GM23338 (cell line): ENCODE measurements at regions not wholly inside any gene's neighbourhood (a gene's known extent, or its start where the extent isn't known, plus 50 kb on each side); places are given as distances from the start of the nearest gene placed in this dataset.

Experiments used
- ATAC-seq: fragments of 200-7000 bp; cut with Tn5 transposase; 3 replicates; pipeline ENCODE4 v1.9.1; 2020
- DNase-seq: peaks from one replicate; pipeline ENCODE4 v3.0.0-alpha.2; 2015; ENCODE audit warnings: low spot score
- H2AFZ ChIP-seq: fragments of 200-600 bp; sonication (generic); 2 replicates; pipeline ENCODE4 v1.8.0; 2016; ENCODE audit warnings: antibody characterized with exemption, mild to moderate bottlenecking, moderate library complexity
- H3F3A ChIP-seq: fragments of 200-600 bp; sonication (generic); replicated peaks from 2 replicates; pipeline ENCODE4 v1.8.0; 2017; ENCODE audit warnings: antibody characterized with exemption, mixed run types, low read depth
- H3K27ac ChIP-seq: fragments of 200-600 bp; sonication (generic); 2 replicates; pipeline ENCODE4 v1.6.1; 2016; ENCODE audit warnings: low read depth
- H3K27me3 ChIP-seq: fragments of 200-600 bp; sonication (generic); 2 replicates; pipeline ENCODE4 v1.8.0; 2016; ENCODE audit warnings: mild to moderate bottlenecking, mixed run types, moderate library complexity; ENCODE audit not compliant: insufficient read depth
- H3K36me3 ChIP-seq: fragments of 200-600 bp; sonication (generic); 2 replicates; pipeline ENCODE4 v1.8.0; 2016; ENCODE audit warnings: mild to moderate bottlenecking; ENCODE audit not compliant: insufficient read depth
- H3K4me1 ChIP-seq: fragments of 200-600 bp; sonication (generic); 2 replicates; pipeline ENCODE4 v1.8.0; 2016; ENCODE audit warnings: mild to moderate bottlenecking, moderate library complexity; ENCODE audit not compliant: insufficient read depth
- H3K4me2 ChIP-seq: fragments of 200-600 bp; sonication (generic); 2 replicates; pipeline ENCODE4 v1.7.1; 2017; ENCODE audit warnings: mixed run types
- H3K4me3 ChIP-seq: fragments of 200-600 bp; sonication (generic); 2 replicates; pipeline ENCODE4 v1.6.1; 2016; ENCODE audit warnings: mixed run types
- H3K79me2 ChIP-seq: fragments of 200-600 bp; sonication (generic); replicated peaks from 2 replicates; pipeline ENCODE4 v1.8.0; 2017; ENCODE audit warnings: mild to moderate bottlenecking; ENCODE audit not compliant: insufficient read depth
- H3K9me2 ChIP-seq: fragments of 200-600 bp; sonication (generic); 2 replicates; pipeline ENCODE4 v1.8.0; 2017; ENCODE audit not compliant: insufficient read depth
- H4K20me1 ChIP-seq: fragments of 200-600 bp; sonication (generic); replicated peaks from 2 replicates; pipeline ENCODE4 v1.8.0; 2017; ENCODE audit warnings: mild to moderate bottlenecking; ENCODE audit not compliant: insufficient read depth
- H3K27ac Mint-ChIP-seq: 2 replicates; pipeline ENCODE4 v1.8.0; 2020; ENCODE audit warnings: inconsistent platforms, mild to moderate bottlenecking, moderate library complexity, mixed read lengths
- H3K27me3 Mint-ChIP-seq: 3 replicates; pipeline ENCODE4 v1.8.0; 2022; ENCODE audit warnings: low read depth, mild to moderate bottlenecking, moderate library complexity, mixed read lengths, inconsistent platforms; ENCODE audit not compliant: insufficient read depth, poor library complexity
- H3K36me3 Mint-ChIP-seq: 3 replicates; pipeline ENCODE4 v1.8.0; 2021; ENCODE audit warnings: low read depth, mild to moderate bottlenecking, inconsistent platforms, moderate library complexity, mixed read lengths
- H3K4me1 Mint-ChIP-seq: 3 replicates; pipeline ENCODE4 v1.8.0; 2020; ENCODE audit warnings: mild to moderate bottlenecking, inconsistent platforms, mixed read lengths
- H3K4me3 Mint-ChIP-seq: 3 replicates; pipeline ENCODE4 v1.8.0; 2021; ENCODE audit warnings: moderate library complexity, mild to moderate bottlenecking, inconsistent platforms, mixed read lengths
- H3K9me3 Mint-ChIP-seq: 3 replicates; pipeline ENCODE4 v1.8.0; 2020; ENCODE audit warnings: moderate library complexity, mild to moderate bottlenecking, inconsistent platforms, mixed read lengths
- CREB1 ChIP-seq: fragments of 250-450 bp; sonication (Bioruptor Pico); IDR thresholded peaks from 2 replicates; pipeline ENCODE4 v1.5.0; 2020; ENCODE audit warnings: low read depth, mild to moderate bottlenecking, moderate library complexity
- EZH2 ChIP-seq: fragments of 200-600 bp; sonication (generic); IDR thresholded peaks from one replicate; pipeline ENCODE4 v1.8.0; 2017; ENCODE audit warnings: antibody characterized with exemption, mild to moderate bottlenecking, low read depth; ENCODE audit not compliant: unreplicated experiment
- EZH2phosphoT487 ChIP-seq: fragments of 200-600 bp; sonication (generic); IDR thresholded peaks from one replicate; pipeline ENCODE4 v1.8.1; 2018; ENCODE audit warnings: antibody characterized with exemption; ENCODE audit not compliant: unreplicated experiment
- JUNB ChIP-seq: IDR thresholded peaks from one replicate; pipeline ENCODE4 v1.6.1; 2016; ENCODE audit warnings: antibody characterized with exemption; ENCODE audit not compliant: unreplicated experiment
- NANOG ChIP-seq: IDR thresholded peaks from 2 replicates; pipeline ENCODE4 v1.6.1; 2016; ENCODE audit warnings: antibody characterized with exemption, borderline replicate concordance
- POLR2AphosphoS5 ChIP-seq: IDR thresholded peaks from 2 replicates; pipeline ENCODE4 v1.6.1; 2016; ENCODE audit warnings: antibody characterized with exemption, low read depth
- STAT1 ChIP-seq: IDR thresholded peaks from one replicate; pipeline ENCODE4 v1.6.1; 2016; ENCODE audit warnings: antibody characterized with exemption; ENCODE audit not compliant: unreplicated experiment
- ZNF114 ChIP-seq: fragments of 250-450 bp; sonication (Bioruptor Pico); IDR thresholded peaks from 2 replicates; pipeline ENCODE4 v1.5.0; 2020; ENCODE audit warnings: mild to moderate bottlenecking, moderate library complexity
- ZNF331 ChIP-seq: fragments of 250-450 bp; sonication (Bioruptor Pico); IDR thresholded peaks from 2 replicates; pipeline ENCODE4 v1.5.0; 2020; ENCODE audit warnings: low read depth, mild to moderate bottlenecking, moderate library complexity
- TF ChIP-seq, protein P1 (sequence below): IDR thresholded peaks from 2 replicates; pipeline ENCODE4 v1.6.1; 2016; ENCODE audit warnings: antibody characterized with exemption
- TF ChIP-seq, protein P2 (sequence below): fragments of 250-450 bp; sonication (Bioruptor Pico); IDR thresholded peaks from 2 replicates; pipeline ENCODE4 v1.5.0; 2020; ENCODE audit warnings: mild to moderate bottlenecking, moderate library complexity
- TF ChIP-seq, protein P3 (sequence below): IDR thresholded peaks from one replicate; pipeline ENCODE4 v1.6.1; 2018; ENCODE audit warnings: antibody characterized with exemption; ENCODE audit not compliant: unreplicated experiment

DNA sequence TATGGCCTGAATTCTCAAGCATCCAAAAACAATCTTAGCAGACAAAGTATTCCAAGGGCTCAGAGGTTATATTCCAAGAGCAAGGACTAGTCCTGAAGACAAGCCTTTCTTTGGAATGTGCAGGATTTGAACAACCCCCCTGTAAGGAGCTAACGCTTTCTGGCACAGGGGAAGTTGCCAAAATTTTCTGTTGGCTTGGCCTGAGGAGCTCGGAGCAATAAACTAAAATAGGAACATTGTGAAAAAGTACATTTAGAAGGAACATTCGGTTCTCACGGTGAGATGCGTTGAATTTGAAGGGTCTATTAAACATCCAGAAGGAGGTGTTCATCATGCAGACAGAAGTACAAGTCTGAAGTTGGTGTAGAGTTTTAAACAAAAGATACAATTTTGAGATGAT, 1030.5 kb upstream of the CELF2 start:
- H3K27me3 Mint-ChIP-seq: no peaks in the 10 kb centered on the region
- H2AFZ ChIP-seq: no peak overlapping the region
- H3K9me2 ChIP-seq: no peaks in the 10 kb centered on the region
- no peaks in the 10 kb centered on the region for H3F3A ChIP-seq
- no peak overlapping the region for H3K4me3 Mint-ChIP-seq
- H3K36me3 ChIP-seq: no peaks in the 10 kb centered on the region
- H3K79me2 ChIP-seq: no peaks in the 10 kb centered on the region
- no peak overlapping the region for H3K4me2 ChIP-seq
- no peaks in the 10 kb centered on the region for H3K4me1 ChIP-seq
- no peak overlapping the region for H3K27ac ChIP-seq
- no peak overlapping the region for H3K27ac Mint-ChIP-seq
- H3K9me3 Mint-ChIP-seq: peaks cover 25% of the 10 kb centered on the region
- TF ChIP-seq CREB1 (CRISPR knock-in tag) (no peak), NANOG (no peak), STAT1 (no peak), JUNB (no peak), ZNF114 (CRISPR knock-in tag) (no peak), POLR2AphosphoS5 (no peak), ZNF331 (CRISPR knock-in tag) (no peak), EZH2phosphoT487 (no peak), EZH2 (no peak)
- TF ChIP-seq, protein P1, sequence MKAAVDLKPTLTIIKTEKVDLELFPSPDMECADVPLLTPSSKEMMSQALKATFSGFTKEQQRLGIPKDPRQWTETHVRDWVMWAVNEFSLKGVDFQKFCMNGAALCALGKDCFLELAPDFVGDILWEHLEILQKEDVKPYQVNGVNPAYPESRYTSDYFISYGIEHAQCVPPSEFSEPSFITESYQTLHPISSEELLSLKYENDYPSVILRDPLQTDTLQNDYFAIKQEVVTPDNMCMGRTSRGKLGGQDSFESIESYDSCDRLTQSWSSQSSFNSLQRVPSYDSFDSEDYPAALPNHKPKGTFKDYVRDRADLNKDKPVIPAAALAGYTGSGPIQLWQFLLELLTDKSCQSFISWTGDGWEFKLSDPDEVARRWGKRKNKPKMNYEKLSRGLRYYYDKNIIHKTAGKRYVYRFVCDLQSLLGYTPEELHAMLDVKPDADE: no peak
- TF ChIP-seq, protein P2, sequence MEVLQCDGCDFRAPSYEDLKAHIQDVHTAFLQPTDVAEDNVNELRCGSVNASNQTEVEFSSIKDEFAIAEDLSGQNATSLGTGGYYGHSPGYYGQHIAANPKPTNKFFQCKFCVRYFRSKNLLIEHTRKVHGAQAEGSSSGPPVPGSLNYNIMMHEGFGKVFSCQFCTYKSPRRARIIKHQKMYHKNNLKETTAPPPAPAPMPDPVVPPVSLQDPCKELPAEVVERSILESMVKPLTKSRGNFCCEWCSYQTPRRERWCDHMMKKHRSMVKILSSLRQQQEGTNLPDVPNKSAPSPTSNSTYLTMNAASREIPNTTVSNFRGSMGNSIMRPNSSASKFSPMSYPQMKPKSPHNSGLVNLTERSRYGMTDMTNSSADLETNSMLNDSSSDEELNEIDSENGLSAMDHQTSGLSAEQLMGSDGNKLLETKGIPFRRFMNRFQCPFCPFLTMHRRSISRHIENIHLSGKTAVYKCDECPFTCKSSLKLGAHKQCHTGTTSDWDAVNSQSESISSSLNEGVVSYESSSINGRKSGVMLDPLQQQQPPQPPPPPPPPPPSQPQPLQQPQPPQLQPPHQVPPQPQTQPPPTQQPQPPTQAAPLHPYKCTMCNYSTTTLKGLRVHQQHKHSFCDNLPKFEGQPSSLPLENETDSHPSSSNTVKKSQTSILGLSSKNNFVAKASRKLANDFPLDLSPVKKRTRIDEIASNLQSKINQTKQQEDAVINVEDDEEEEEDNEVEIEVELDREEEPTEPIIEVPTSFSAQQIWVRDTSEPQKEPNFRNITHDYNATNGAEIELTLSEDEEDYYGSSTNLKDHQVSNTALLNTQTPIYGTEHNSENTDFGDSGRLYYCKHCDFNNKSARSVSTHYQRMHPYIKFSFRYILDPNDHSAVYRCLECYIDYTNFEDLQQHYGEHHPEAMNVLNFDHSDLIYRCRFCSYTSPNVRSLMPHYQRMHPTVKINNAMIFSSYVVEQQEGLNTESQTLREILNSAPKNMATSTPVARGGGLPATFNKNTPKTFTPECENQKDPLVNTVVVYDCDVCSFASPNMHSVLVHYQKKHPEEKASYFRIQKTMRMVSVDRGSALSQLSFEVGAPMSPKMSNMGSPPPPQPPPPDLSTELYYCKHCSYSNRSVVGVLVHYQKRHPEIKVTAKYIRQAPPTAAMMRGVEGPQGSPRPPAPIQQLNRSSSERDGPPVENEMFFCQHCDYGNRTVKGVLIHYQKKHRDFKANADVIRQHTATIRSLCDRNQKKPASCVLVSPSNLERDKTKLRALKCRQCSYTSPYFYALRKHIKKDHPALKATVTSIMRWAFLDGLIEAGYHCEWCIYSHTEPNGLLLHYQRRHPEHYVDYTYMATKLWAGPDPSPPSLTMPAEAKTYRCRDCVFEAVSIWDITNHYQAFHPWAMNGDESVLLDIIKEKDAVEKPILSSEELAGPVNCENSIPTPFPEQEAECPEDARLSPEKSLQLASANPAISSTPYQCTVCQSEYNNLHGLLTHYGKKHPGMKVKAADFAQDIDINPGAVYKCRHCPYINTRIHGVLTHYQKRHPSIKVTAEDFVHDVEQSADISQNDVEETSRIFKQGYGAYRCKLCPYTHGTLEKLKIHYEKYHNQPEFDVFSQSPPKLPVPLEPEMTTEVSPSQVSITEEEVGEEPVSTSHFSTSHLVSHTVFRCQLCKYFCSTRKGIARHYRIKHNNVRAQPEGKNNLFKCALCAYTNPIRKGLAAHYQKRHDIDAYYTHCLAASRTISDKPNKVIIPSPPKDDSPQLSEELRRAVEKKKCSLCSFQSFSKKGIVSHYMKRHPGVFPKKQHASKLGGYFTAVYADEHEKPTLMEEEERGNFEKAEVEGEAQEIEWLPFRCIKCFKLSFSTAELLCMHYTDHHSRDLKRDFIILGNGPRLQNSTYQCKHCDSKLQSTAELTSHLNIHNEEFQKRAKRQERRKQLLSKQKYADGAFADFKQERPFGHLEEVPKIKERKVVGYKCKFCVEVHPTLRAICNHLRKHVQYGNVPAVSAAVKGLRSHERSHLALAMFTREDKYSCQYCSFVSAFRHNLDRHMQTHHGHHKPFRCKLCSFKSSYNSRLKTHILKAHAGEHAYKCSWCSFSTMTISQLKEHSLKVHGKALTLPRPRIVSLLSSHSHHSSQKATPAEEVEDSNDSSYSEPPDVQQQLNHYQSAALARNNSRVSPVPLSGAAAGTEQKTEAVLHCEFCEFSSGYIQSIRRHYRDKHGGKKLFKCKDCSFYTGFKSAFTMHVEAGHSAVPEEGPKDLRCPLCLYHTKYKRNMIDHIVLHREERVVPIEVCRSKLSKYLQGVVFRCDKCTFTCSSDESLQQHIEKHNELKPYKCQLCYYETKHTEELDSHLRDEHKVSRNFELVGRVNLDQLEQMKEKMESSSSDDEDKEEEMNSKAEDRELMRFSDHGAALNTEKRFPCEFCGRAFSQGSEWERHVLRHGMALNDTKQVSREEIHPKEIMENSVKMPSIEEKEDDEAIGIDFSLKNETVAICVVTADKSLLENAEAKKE: no peak
- TF ChIP-seq, protein P3, sequence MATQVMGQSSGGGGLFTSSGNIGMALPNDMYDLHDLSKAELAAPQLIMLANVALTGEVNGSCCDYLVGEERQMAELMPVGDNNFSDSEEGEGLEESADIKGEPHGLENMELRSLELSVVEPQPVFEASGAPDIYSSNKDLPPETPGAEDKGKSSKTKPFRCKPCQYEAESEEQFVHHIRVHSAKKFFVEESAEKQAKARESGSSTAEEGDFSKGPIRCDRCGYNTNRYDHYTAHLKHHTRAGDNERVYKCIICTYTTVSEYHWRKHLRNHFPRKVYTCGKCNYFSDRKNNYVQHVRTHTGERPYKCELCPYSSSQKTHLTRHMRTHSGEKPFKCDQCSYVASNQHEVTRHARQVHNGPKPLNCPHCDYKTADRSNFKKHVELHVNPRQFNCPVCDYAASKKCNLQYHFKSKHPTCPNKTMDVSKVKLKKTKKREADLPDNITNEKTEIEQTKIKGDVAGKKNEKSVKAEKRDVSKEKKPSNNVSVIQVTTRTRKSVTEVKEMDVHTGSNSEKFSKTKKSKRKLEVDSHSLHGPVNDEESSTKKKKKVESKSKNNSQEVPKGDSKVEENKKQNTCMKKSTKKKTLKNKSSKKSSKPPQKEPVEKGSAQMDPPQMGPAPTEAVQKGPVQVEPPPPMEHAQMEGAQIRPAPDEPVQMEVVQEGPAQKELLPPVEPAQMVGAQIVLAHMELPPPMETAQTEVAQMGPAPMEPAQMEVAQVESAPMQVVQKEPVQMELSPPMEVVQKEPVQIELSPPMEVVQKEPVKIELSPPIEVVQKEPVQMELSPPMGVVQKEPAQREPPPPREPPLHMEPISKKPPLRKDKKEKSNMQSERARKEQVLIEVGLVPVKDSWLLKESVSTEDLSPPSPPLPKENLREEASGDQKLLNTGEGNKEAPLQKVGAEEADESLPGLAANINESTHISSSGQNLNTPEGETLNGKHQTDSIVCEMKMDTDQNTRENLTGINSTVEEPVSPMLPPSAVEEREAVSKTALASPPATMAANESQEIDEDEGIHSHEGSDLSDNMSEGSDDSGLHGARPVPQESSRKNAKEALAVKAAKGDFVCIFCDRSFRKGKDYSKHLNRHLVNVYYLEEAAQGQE: no peak
- peaks cover 5% of the 10 kb centered on the region; the same call in 2 of the 3 replicates for H3K4me1 Mint-ChIP-seq
- DNase-seq (no peak), ATAC-seq (no peak)
- H3K27me3 ChIP-seq: no peaks in the 10 kb centered on the region
- no peaks in the 10 kb centered on the region for H4K20me1 ChIP-seq
- H3K36me3 Mint-ChIP-seq: peaks cover 11% of the 10 kb centered on the region; the same call in 2 of the 3 replicates
- H3K4me3 ChIP-seq: no peak overlapping the region
